ENCODE measurements at regions not wholly inside any gene's neighbourhood (a gene's known extent, or its start where the extent isn't known, plus 50 kb on each side); places are given as distances from the start of the nearest gene placed in this dataset.

DNA sequence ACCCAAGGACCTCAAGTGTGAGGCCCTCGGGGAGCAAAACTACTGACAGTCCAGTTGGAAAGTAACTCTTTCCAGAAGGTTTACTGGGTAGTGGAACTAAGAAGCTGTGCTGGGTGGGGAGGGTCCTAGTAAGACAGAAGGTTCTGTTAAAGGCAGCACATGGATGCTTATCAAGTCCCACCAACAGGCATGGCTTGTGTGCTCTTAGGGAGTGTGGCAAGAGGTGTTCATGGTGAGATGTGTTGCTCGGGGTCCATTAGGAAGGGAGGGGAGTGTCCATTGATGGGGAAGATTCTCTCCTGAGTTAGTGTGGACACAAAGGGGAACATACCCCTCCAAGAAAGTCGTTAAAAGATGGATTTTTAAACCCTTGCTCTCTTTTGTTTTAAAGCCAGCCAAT is 120.6 kb downstream of the LY86 start:
- H3K27me3 ChIP-seq = no peaks in the 10 kb centered on the region
- intact Hi-C loops (cut with DNase I) = no loop called here
- no peak overlapping the region for H3K4me3 ChIP-seq
- no peak for FAIRE-seq
- H3K27ac ChIP-seq = no peak overlapping the region
- DNase-seq = no peak
- TF ChIP-seq, protein P1, sequence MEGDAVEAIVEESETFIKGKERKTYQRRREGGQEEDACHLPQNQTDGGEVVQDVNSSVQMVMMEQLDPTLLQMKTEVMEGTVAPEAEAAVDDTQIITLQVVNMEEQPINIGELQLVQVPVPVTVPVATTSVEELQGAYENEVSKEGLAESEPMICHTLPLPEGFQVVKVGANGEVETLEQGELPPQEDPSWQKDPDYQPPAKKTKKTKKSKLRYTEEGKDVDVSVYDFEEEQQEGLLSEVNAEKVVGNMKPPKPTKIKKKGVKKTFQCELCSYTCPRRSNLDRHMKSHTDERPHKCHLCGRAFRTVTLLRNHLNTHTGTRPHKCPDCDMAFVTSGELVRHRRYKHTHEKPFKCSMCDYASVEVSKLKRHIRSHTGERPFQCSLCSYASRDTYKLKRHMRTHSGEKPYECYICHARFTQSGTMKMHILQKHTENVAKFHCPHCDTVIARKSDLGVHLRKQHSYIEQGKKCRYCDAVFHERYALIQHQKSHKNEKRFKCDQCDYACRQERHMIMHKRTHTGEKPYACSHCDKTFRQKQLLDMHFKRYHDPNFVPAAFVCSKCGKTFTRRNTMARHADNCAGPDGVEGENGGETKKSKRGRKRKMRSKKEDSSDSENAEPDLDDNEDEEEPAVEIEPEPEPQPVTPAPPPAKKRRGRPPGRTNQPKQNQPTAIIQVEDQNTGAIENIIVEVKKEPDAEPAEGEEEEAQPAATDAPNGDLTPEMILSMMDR (IDR thresholded peaks at IDR 0.05) = no peak
- 72 to 76% methylated on average over 3 of the region's 3 CpGs for WGBS, 2 donors
- no peak for ATAC-seq
- H3K9me3 ChIP-seq = no peaks in the 10 kb centered on the region
- no peaks in the 10 kb centered on the region for H3K36me3 ChIP-seq
- peaks cover 3 to 6% (median 3%) of the 10 kb centered on the region in 3 donors for H3K4me1 ChIP-seq

DNA sequence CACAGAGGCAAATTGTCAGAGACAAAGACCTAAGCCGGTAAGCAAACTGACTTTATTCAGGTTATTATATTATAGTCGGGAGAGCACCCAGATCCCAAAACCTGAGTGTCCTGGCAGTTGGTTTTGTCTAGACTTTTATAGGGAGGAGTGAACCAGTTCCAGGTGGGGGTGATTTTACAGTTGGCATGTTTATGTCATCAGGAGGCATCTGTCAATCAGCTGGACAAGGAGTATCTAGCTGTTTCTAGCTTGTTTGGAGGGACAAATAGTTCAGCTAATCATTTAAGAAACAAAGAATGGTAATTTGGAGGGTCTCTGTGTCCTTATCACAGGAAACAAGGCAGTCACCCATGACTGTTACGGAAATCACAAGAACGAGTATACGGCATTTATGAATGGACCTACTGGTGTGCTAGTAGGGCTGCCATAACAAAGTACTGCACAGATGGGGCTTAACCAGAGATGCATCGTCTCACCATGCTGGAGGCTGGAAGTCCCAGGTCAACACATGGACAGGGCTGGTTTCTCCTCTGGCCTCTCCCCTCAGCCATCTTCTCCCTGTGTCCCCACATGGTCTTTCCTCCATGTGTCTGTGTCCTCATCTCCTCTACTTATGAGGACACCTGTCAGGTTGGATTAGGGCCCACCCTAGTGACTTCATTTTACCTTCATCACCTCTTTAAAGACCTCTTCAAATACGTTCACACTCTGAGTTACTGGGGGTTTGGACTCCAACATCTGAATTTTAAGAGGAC is 122.7 kb downstream of the LY86 start:
- intact Hi-C loops (cut with DNase I) = loop anchor here in 1 of 3 donors (10.0 kb wide), 1 partner anchor 534 kb away; no protein-coding TSS in a partner anchor

DNA sequence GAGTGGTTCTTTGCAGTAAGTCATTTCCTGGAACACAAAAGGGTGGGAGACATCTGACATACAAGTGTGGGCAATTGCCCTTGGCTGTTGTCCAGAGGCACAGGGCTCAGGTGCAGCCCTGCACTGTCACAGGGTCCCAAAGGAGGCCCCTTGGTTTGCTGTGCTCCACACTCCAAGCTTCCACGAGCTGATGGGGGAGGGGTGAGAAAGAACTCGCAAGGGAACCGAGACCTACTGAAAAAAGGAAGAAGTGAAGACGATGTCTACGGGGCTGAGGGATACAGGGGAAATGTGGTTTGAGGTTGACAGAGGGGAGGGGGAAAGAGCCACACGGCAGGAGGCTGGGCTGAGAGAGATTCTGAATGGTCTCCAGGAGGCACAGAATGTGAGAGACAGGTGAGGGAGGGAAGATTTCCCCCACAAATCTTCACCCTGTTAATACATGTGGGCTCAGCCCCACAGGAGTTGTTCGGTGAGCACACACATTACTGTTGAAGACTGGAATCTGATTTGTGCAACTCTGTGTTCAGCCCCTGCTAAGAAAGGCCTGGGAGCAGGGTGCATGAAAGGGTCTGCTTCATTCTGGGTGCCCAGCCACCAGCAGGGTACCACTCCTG is 123.4 kb downstream of the LY86 start:
- TF ChIP-seq, protein P1 (IDR thresholded peaks at IDR 0.05) = no peak
- no peaks in the 10 kb centered on the region for H3K9me3 ChIP-seq
- FAIRE-seq = no peak
- H3K4me3 ChIP-seq = no peak overlapping the region
- DNase-seq = peak in 1 of 6 donors; percentile 47
- 72 to 77% methylated on average over 7 of the region's 7 CpGs for WGBS, 2 donors
- peaks cover 0 to 6% (median 3%) of the 10 kb centered on the region in 3 donors for H3K4me1 ChIP-seq
- peak in 2 of 4 donors; percentile 14 to 38 for ATAC-seq
- H3K27ac ChIP-seq = peak overlapping the region in 3 of 4 donors; percentile 63 to 84 (median 81)
- no peaks in the 10 kb centered on the region for H3K36me3 ChIP-seq
- intact Hi-C loops (cut with DNase I) = loop anchor here in 1 of 3 donors (10.0 kb wide), 1 partner anchor 533 kb away; no protein-coding TSS in a partner anchor
- H3K27me3 ChIP-seq = no peaks in the 10 kb centered on the region

More for the DNA sequence above, 122.7 kb downstream of the LY86 start:
- 78 to 85% methylated on average over 7 of the region's 7 CpGs for WGBS, 2 donors
- H3K27ac ChIP-seq = peak overlapping the region in 1 of 4 donors; percentile 84
- no peak for ATAC-seq
- H3K27me3 ChIP-seq = no peaks in the 10 kb centered on the region
- H3K9me3 ChIP-seq = no peaks in the 10 kb centered on the region
- no peak for FAIRE-seq
- H3K4me1 ChIP-seq = peaks cover 0 to 6% (median 3%) of the 10 kb centered on the region in 3 donors
- no peak overlapping the region for H3K4me3 ChIP-seq
- TF ChIP-seq, protein P1 (IDR thresholded peaks at IDR 0.05) = no peak
- no peaks in the 10 kb centered on the region for H3K36me3 ChIP-seq
- no peak for DNase-seq

DNA sequence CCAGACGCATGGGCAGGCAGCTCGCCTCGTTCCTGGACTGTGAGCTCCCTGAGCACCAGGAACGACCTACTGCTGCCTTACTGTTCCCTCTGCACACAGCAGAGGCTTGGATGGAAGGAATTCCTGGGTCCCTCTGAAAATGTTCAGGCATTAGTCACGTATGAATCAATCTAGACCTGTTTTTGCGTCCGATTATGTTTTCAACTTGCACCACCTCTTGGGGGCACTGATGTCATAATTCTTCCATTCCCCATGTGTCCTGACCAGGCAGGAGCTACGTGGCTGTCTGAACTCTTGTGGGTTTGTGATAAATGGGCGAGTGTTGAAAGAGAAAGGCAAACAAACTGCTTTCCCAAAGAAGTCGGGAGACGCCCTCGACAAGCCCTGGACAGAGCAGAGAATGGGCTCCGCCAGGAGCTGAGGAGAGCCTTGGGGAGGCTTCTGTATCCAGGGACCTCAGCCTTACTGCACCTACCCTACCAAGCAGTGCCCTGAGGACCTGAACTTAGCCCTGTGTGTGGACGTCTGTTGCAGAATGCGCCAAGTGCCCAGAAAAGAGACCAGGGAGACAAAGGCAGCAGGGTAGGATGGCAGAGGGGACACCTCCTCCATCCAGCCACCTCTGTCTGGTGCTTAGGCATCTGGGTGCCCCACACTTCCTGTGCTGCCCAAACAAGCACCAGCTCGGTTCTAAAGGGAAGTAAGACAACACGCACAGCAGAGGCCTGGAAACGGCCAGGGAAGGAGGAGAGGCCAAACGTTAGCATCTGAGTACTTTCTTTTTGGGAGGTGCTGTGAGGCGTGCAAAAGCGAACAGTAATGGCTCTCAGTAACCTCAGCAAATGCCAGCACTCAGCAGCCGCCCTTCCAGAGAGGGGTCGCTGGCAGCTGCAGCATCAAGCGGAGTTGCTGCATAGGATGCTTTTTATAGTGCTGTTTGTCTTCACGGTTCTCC is 124.2 kb downstream of the LY86 start:
- intact Hi-C loops (cut with DNase I) = loop anchor here in 1 of 3 donors (10.0 kb wide), 1 partner anchor 532 kb away; no protein-coding TSS in a partner anchor
- no peaks in the 10 kb centered on the region for H3K36me3 ChIP-seq
- ATAC-seq (peak; percentile 83 to 94 (median 94)), FAIRE-seq (no peak), DNase-seq (peak in 5 of 6 donors; percentile 43 to 72 (median 66))
- no peak overlapping the region for H3K4me3 ChIP-seq
- peaks cover 0 to 6% (median 3%) of the 10 kb centered on the region in 3 donors for H3K4me1 ChIP-seq
- TF ChIP-seq, protein P1 (IDR thresholded peaks at IDR 0.05) = no peak
- H3K27ac ChIP-seq = peak overlapping the region in 3 of 4 donors; percentile 63 to 84 (median 81)
- 38 to 42% methylated on average over 25 of the region's 25 CpGs for WGBS, 2 donors
- no peaks in the 10 kb centered on the region for H3K9me3 ChIP-seq
- no peaks in the 10 kb centered on the region for H3K27me3 ChIP-seq

All from pancreas (tissue), 10 donors.